ENCODE measurements at regions not wholly inside any gene's neighbourhood (a gene's known extent, or its start where the extent isn't known, plus 50 kb on each side); places are given as distances from the start of the nearest gene placed in this dataset.

GRCh38 chr2:7967707-7968405 lies 714.0 kb upstream of the ID2 start:
- H3K36me3 ChIP-seq = no peaks in the 10 kb centered on the region
- H3K27ac ChIP-seq = no peak overlapping the region
- no peaks in the 10 kb centered on the region for H3K27me3 ChIP-seq
- no peaks in the 10 kb centered on the region for H3K9me3 ChIP-seq (ENCODE audit: low read depth)
- no peak for TF ChIP-seq CTCF (IDR thresholded peaks at IDR 0.05; ENCODE audit: low read depth, low read length)
- no peak for DNase-seq (ENCODE audit: low read depth in 1 of 2, low spot score in 1 of 2)
- H3K4me3 ChIP-seq = no peak overlapping the region
- no peaks in the 10 kb centered on the region for H3K4me1 ChIP-seq (ENCODE audit: low read depth)

- H3K4me1 ChIP-seq (ENCODE audit: low read depth) = no peaks in the 10 kb centered on the region
- no peak overlapping the region for H3K27ac ChIP-seq
- H3K9me3 ChIP-seq (ENCODE audit: low read depth) = no peaks in the 10 kb centered on the region
- no peaks in the 10 kb centered on the region for H3K27me3 ChIP-seq
- no peak overlapping the region for H3K4me3 ChIP-seq
- DNase-seq (ENCODE audit: low read depth in 1 of 2, low spot score in 1 of 2) = no peak
- TF ChIP-seq CTCF (IDR thresholded peaks at IDR 0.05; ENCODE audit: low read depth, low read length) = no peak
- H3K36me3 ChIP-seq = no peaks in the 10 kb centered on the region
Measured at GRCh38 chr2:7969756-7970515, 711.9 kb upstream of the ID2 start.

- Histone ChIP-seq H3K36me3 (no peaks in the 10 kb centered on the region), H3K9me3 (ENCODE audit: low read depth) (no peaks in the 10 kb centered on the region), H3K4me3 (no peak overlapping the region), H3K27ac (no peak overlapping the region), H3K4me1 (ENCODE audit: low read depth) (no peaks in the 10 kb centered on the region), H3K27me3 (no peaks in the 10 kb centered on the region)
- DNase-seq (ENCODE audit: low read depth in 1 of 2, low spot score in 1 of 2) = no peak
- no peak for TF ChIP-seq CTCF (IDR thresholded peaks at IDR 0.05; ENCODE audit: low read depth, low read length)
Measured at GRCh38 chr2:7971248-7971647, 710.6 kb upstream of the ID2 start.

- H3K4me3 ChIP-seq = no peak overlapping the region
- DNase-seq (ENCODE audit: low read depth in 1 of 2, low spot score in 1 of 2) = no peak
- no peaks in the 10 kb centered on the region for H3K9me3 ChIP-seq (ENCODE audit: low read depth)
- H3K36me3 ChIP-seq = no peaks in the 10 kb centered on the region
- H3K4me1 ChIP-seq (ENCODE audit: low read depth) = no peaks in the 10 kb centered on the region
- H3K27me3 ChIP-seq = no peaks in the 10 kb centered on the region
- H3K27ac ChIP-seq = no peak overlapping the region
- TF ChIP-seq CTCF (IDR thresholded peaks at IDR 0.05; ENCODE audit: low read depth, low read length) = no peak
Measured at GRCh38 chr2:7971841-7972240, 710.0 kb upstream of the ID2 start.

GRCh38 chr2:7972670-7973069 lies 709.2 kb upstream of the ID2 start:
- H3K4me3 ChIP-seq = no peak overlapping the region
- H3K27me3 ChIP-seq = no peaks in the 10 kb centered on the region
- TF ChIP-seq CTCF (IDR thresholded peaks at IDR 0.05; ENCODE audit: low read depth, low read length) = no peak
- no peaks in the 10 kb centered on the region for H3K36me3 ChIP-seq
- H3K9me3 ChIP-seq (ENCODE audit: low read depth) = no peaks in the 10 kb centered on the region
- DNase-seq (ENCODE audit: low read depth in 1 of 2, low spot score in 1 of 2) = no peak
- H3K27ac ChIP-seq = no peak overlapping the region
- no peaks in the 10 kb centered on the region for H3K4me1 ChIP-seq (ENCODE audit: low read depth)
